GM12872 (cell line): ENCODE measurements at regions not wholly inside any gene's neighbourhood (a gene's known extent, or its start where the extent isn't known, plus 50 kb on each side); places are given as distances from the start of the nearest gene placed in this dataset.

ENCODE experiments used
- CTCF ChIP-seq: IDR thresholded peaks from 3 replicates; pipeline ENCODE4 v1.5.1; 2011; ENCODE audit warnings: low read depth, mild to moderate bottlenecking, low read length, moderate library complexity; ENCODE audit not compliant: insufficient read depth

- TF ChIP-seq CTCF, result no peak
These were observed 517.6 kb upstream of the TMEM132C start for GRCh38 chr12:127749416-127749815.

GRCh38 chr12:127750076-127750840 is 516.7 kb upstream of the TMEM132C start:
- no peak for TF ChIP-seq CTCF

- TF ChIP-seq CTCF, result no peak
These were observed 514.2 kb upstream of the TMEM132C start for GRCh38 chr12:127752802-127753201.

- no peak for TF ChIP-seq CTCF
These were observed 506.6 kb upstream of the TMEM132C start for GRCh38 chr12:127760357-127760756.

GRCh38 chr12:127760996-127761395 is 506.0 kb upstream of the TMEM132C start:
- no peak for TF ChIP-seq CTCF

GRCh38 chr12:127761880-127762279 is 505.1 kb upstream of the TMEM132C start:
- TF ChIP-seq CTCF, result no peak

GRCh38 chr12:127767656-127768055 is 499.3 kb upstream of the TMEM132C start:
- TF ChIP-seq CTCF, result no peak
